ENCODE measurements at regions not wholly inside any gene's neighbourhood (a gene's known extent, or its start where the extent isn't known, plus 50 kb on each side); places are given as distances from the start of the nearest gene placed in this dataset.
"Not testable (repeated sequence)": the region's sequence is repeated elsewhere in the genome, so short reads cannot be mapped to it uniquely, and the experiment has no call there.

DNA sequence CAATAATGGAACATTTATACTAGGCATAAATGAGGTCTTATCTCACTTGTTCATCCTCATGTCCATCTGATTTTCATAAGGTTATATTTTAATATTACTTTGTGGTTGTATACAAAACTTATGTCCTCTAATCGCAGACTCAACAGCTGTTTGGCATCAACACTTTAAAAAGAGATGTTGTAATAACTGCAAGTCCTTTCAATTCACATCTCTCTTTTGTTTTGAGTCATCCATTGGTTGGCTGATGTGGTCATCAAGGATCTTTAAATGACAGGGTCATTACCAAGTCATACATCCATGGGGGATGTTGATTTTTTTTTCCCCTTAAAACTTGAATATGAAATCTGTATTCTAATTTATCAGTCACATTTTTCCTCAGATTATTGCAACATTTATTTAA, 299.4 kb upstream of the NRSN1 start:
- ATAC-seq (ENCODE audit: low read depth) (no peak), DNase-seq (no peak)
- TF ChIP-seq CTCF (IDR thresholded peaks at IDR 0.05), result no peak
- Mint-ChIP-seq H3K9me3 (peaks cover 10% of the 10 kb centered on the region), H3K27ac (no peak overlapping the region), H3K4me1 (no peaks in the 10 kb centered on the region), H3K4me3 (no peak overlapping the region), H3K36me3 (ENCODE audit: low read depth) (no peaks in the 10 kb centered on the region), H3K27me3 (no peaks in the 10 kb centered on the region)
- POLR2A ChIA-PET, result no interaction called here
- intact Hi-C loops (cut with micrococcal nuclease), result no loop called here
- CTCF ChIA-PET, result no interaction called here

- peaks cover 13% of the 10 kb centered on the region for H3K9me3 Mint-ChIP-seq
- no peak overlapping the region for H3K27ac Mint-ChIP-seq
- DNase-seq, result no peak
- H3K4me3 Mint-ChIP-seq, result no peak overlapping the region
- intact Hi-C loops (cut with micrococcal nuclease), result no loop called here
- no peaks in the 10 kb centered on the region for H3K36me3 Mint-ChIP-seq (ENCODE audit: low read depth)
- no peak for ATAC-seq (ENCODE audit: low read depth)
- POLR2A ChIA-PET, result no interaction called here
- no peak for TF ChIP-seq CTCF (IDR thresholded peaks at IDR 0.05)
- H3K27me3 Mint-ChIP-seq, result no peaks in the 10 kb centered on the region
- CTCF ChIA-PET, result no interaction called here
- H3K4me1 Mint-ChIP-seq, result no peaks in the 10 kb centered on the region
These were observed 297.2 kb upstream of the NRSN1 start for GRCh38 chr6:23828861-23829260.

DNA sequence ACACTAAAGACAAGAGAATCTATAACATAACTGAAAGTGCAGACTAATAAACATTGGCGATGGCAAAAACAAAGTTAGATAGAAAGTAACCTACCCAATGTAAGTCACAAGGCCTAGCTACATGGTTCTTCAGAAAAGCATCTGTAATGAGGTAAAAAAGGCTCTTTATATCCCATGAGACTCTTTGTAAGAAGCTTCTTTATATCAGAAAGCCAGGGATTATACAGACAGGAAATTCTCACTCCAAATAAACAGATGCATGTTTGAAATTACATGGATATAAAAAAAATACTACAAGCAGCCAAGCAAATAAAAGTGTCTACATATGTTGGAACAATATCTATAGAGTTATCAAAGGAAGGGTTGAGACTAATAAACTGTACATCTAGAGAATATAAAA, 284.9 kb upstream of the NRSN1 start:
- ChIA-PET CTCF (no interaction called here), POLR2A (no interaction called here)
- intact Hi-C loops (cut with micrococcal nuclease), result no loop called here
- ATAC-seq (ENCODE audit: low read depth), result no peak
- Mint-ChIP-seq H3K36me3 (ENCODE audit: low read depth) (no peaks in the 10 kb centered on the region), H3K27me3 (no peaks in the 10 kb centered on the region), H3K4me3 (no peak overlapping the region), H3K9me3 (no peaks in the 10 kb centered on the region), H3K27ac (no peak overlapping the region), H3K4me1 (no peaks in the 10 kb centered on the region)
- TF ChIP-seq CTCF (IDR thresholded peaks at IDR 0.05), result no peak
- DNase-seq, result no peak

- Mint-ChIP-seq H3K27me3 (no peaks in the 10 kb centered on the region), H3K4me1 (no peaks in the 10 kb centered on the region), H3K9me3 (no peaks in the 10 kb centered on the region), H3K36me3 (ENCODE audit: low read depth) (no peaks in the 10 kb centered on the region), H3K27ac (no peak overlapping the region), H3K4me3 (no peak overlapping the region)
- intact Hi-C loops (cut with micrococcal nuclease), result no loop called here
- ChIA-PET CTCF (no interaction called here), POLR2A (no interaction called here)
- no peak for TF ChIP-seq CTCF (IDR thresholded peaks at IDR 0.05)
- ATAC-seq (ENCODE audit: low read depth), result no peak
- no peak for DNase-seq
These were observed 283.3 kb upstream of the NRSN1 start for GRCh38 chr6:23842760-23843159.

DNA sequence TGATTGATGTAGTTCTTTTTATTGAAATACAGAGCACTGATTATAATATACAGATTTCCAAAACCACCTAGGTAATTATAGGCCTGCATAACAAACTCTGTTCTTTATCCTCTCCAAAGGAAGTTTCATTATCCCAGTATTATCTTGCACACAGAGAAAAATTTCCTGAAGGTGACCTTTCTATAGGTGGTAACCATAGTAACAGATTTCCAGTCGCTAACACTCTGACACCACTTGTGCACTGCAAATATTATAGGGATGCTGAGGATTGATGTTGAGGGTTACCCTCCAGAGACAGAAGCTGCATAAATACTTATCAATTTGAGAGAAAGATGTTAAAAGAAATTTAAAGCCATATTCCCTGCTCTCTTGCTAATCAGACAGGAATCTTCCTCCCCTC, 274.5 kb upstream of the NRSN1 start:
- Mint-ChIP-seq H3K27ac (no peak overlapping the region), H3K9me3 (no peaks in the 10 kb centered on the region), H3K36me3 (ENCODE audit: low read depth) (no peaks in the 10 kb centered on the region), H3K4me1 (no peaks in the 10 kb centered on the region), H3K27me3 (no peaks in the 10 kb centered on the region), H3K4me3 (no peak overlapping the region)
- intact Hi-C loops (cut with micrococcal nuclease), result no loop called here
- ChIA-PET CTCF (no interaction called here), POLR2A (no interaction called here)
- DNase-seq (no peak), ATAC-seq (ENCODE audit: low read depth) (no peak)
- TF ChIP-seq CTCF (IDR thresholded peaks at IDR 0.05), result no peak

DNA sequence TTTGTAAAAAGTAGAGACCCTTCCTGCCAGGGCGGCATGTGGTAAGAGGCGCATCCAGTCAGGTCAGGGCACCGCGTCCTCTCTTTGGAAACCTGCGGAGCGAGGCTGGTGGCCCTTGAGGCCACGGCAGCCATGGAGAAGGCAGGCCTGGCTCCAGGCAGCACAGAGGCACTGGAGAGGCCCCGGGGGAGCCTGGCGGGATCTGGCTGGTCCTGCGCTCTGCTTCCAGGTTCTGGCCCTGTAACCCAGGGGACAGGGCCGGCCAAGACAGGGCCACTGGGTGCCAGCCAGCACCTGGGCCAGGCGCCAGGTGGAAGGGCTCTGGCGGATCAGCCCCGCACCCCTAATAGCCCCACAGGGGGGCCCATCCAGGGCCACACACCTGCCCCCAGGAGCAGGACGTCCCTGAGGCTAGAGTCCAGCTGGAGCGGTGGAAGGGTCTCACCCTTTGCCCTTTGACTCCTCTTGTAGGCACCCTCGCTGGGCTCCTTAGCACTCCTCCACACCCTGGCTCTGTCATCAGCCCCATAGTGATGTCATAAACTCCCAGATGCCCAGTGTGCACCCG, 272.4 kb upstream of the NRSN1 start:
- DNase-seq; H3K36me3 Mint-ChIP-seq (ENCODE audit: low read depth); POLR2A ChIA-PET; H3K27ac Mint-ChIP-seq; H3K27me3 Mint-ChIP-seq; H3K4me1 Mint-ChIP-seq; CTCF ChIA-PET; intact Hi-C loops (cut with micrococcal nuclease); H3K4me3 Mint-ChIP-seq; ATAC-seq (ENCODE audit: low read depth); H3K9me3 Mint-ChIP-seq: not testable (repeated sequence)

GRCh38 chr6:23854154-23854553, 271.9 kb upstream of the NRSN1 start:
- DNase-seq; H3K27ac Mint-ChIP-seq; intact Hi-C loops (cut with micrococcal nuclease); H3K27me3 Mint-ChIP-seq; H3K9me3 Mint-ChIP-seq; H3K4me3 Mint-ChIP-seq; CTCF ChIA-PET; POLR2A ChIA-PET; H3K4me1 Mint-ChIP-seq; H3K36me3 Mint-ChIP-seq (ENCODE audit: low read depth); ATAC-seq (ENCODE audit: low read depth): not testable (repeated sequence)
